ENCODE measurements at regions not wholly inside any gene's neighbourhood (a gene's known extent, or its start where the extent isn't known, plus 50 kb on each side); places are given as distances from the start of the nearest gene placed in this dataset.

DNA sequence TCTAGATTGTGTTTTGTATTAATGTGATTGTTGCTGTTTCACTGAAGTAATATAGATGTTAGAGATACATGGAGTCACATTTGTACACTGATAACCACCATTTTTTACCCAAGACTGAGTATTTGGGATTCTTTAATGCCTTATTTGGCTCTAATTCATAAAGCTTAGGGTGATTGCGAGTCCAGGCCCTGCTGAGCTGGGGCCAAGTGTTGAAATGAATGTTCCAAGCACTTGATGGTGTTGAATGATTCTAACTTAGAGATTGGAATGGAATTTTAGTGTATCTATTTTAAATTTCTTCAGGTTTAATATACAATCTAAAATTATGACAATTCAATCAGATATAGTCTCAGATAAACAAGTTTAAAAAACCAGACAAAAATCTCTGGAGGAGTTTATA is 329.4 kb upstream of the SLC35B3 start:
- Mint-ChIP-seq H3K9me3 (ENCODE audit: low read depth) (peaks cover 5% of the 10 kb centered on the region), H3K36me3 (ENCODE audit: low read depth) (no peaks in the 10 kb centered on the region), H3K4me3 (no peak overlapping the region), H3K27me3 (peaks cover 2% of the 10 kb centered on the region), H3K4me1 (no peaks in the 10 kb centered on the region), H3K27ac (no peak overlapping the region)
- no peak for DNase-seq
- CTCF ChIA-PET: interaction anchor here (0.9 kb wide), 1 partner anchor 300 kb away, joined by 4 read pairs; no protein-coding TSS in a partner anchor
- intact Hi-C loops (cut with DNase I, micrococcal nuclease): no loop called here
- POLR2A ChIA-PET: no interaction called here
- no peak for ATAC-seq

DNA sequence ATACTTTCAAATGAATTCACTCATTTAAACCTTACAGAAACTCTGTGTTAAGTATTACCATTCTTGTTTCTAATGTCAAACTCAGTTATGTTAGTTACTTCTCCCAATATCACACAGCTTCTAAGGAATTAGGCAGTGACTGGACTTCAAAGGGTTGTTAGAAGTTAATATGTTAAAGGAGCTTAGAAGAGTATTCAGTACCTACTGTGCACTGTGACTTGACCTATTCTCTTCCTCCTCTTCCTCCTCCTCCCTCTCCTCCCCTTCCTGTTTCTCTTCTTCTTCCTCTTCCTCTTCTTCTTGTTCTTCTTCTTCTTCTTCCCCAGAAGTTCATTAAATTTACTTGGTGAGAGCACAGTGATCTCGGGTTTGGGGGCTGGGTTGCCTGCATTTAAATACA is 325.6 kb upstream of the SLC35B3 start:
- no peaks in the 10 kb centered on the region for H3K4me1 Mint-ChIP-seq
- no peak overlapping the region for H3K27ac Mint-ChIP-seq
- POLR2A ChIA-PET: no interaction called here

DNA sequence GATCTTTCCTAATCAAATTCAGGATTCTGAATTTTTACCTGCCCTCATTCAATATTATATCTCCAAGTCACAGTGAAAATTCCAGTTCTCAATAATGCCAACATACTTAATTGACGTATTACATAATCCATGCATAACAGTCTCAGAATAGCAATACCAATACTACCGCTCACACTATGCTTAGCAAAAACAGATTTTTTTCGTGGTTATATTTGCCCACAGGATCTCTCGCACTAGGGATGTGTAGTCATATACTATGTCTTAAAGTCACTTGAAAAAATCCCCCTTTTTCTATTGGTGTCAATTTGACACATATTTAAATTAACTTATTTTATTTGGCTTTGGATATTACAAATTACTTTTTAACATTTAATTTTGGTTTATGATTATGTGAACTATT is 323.1 kb upstream of the SLC35B3 start:
- Mint-ChIP-seq H3K4me1 (no peaks in the 10 kb centered on the region), H3K36me3 (ENCODE audit: low read depth) (no peaks in the 10 kb centered on the region), H3K27me3 (peaks cover 5% of the 10 kb centered on the region), H3K4me3 (no peak overlapping the region), H3K9me3 (ENCODE audit: low read depth) (peaks cover 2% of the 10 kb centered on the region), H3K27ac (no peak overlapping the region)
- CTCF ChIA-PET: no interaction called here
- DNase-seq (no peak), ATAC-seq (peak; percentile 51)
- POLR2A ChIA-PET: no interaction called here
- intact Hi-C loops (cut with DNase I, micrococcal nuclease): no loop called here

More for the DNA sequence above, 325.6 kb upstream of the SLC35B3 start:
- DNase-seq (no peak), ATAC-seq (no peak)
- Mint-ChIP-seq H3K27me3 (peaks cover 5% of the 10 kb centered on the region), H3K4me3 (no peak overlapping the region), H3K9me3 (ENCODE audit: low read depth) (peaks cover 3% of the 10 kb centered on the region), H3K36me3 (ENCODE audit: low read depth) (no peaks in the 10 kb centered on the region)
- CTCF ChIA-PET: no interaction called here
- intact Hi-C loops (cut with DNase I, micrococcal nuclease): no loop called here

DNA sequence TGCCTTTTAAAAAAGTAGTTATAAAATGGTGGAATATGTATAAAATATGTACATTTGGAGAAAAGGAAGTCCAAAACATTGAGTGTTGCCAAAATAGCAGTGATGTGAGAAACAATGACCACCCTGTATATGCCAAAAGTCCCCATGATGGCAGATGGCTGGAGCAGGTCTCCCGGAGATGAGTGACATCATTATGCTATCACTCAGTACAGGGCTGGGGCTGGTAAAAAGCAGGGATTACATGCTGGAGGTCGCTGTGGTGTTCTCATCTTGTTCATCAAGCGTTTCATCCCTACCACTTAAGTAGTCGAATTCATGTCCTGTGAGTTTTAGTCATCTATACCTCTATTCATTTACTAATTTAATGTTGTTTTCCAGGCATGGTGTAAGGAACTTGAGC is 315.3 kb upstream of the SLC35B3 start:
- DNase-seq: no peak
- ATAC-seq: no peak
- Mint-ChIP-seq H3K9me3 (ENCODE audit: low read depth) (no peaks in the 10 kb centered on the region), H3K4me1 (no peaks in the 10 kb centered on the region), H3K4me3 (no peak overlapping the region), H3K36me3 (ENCODE audit: low read depth) (no peaks in the 10 kb centered on the region), H3K27me3 (no peaks in the 10 kb centered on the region), H3K27ac (no peak overlapping the region)
- intact Hi-C loops (cut with DNase I, micrococcal nuclease): no loop called here
- ChIA-PET POLR2A (no interaction called here), CTCF (no interaction called here)

DNA sequence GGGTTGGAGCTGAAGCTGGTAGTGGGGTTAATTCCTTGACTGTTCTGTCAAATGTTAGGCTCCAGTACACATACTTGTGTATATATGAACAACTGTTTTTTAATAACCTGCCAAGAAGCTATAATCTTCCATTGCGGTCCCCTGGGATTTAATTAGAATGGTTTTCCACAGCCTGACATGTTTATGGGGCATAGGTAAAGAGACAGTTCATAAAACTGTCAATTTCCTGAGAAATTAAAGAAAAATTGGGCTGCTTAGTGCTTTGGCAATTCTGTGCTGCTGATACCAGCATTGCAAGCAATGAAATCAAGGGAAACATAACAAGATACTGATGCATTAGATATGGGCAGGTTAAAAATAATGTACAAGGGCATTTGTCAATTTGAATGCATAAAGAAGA is 314.1 kb upstream of the SLC35B3 start:
- intact Hi-C loops (cut with DNase I, micrococcal nuclease): no loop called here
- DNase-seq: no peak
- no peaks in the 10 kb centered on the region for H3K4me1 Mint-ChIP-seq

DNA sequence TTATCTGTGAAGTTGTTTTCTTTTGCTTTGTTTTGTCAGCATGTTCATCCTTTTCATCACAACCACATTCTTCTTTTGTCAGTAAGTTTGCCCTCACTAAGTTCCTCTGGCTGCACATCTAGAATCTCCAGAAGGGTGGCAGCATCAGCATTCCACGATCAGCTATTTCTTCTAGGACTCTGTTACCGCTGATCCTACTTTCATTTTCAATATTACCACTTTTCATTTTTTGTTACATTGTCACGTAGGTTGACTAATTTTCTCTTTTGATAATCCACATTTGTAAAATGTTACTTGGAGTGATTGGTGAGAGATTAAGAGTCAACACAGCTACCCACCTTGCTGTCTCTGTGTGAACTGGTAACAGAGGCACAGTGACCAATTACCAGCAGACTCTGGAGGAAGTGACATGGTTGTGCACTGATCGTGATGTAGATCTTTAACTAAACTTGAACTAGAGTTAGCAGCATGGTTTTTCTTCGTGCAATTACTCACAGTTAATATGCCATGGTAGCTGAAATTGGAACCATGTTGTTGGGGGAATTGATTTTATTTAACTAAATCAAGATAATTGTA is 307.9 kb upstream of the SLC35B3 start:
- H3K36me3 Mint-ChIP-seq (ENCODE audit: low read depth): no peaks in the 10 kb centered on the region
- H3K27ac Mint-ChIP-seq: no peak overlapping the region
- H3K9me3 Mint-ChIP-seq (ENCODE audit: low read depth): peaks cover 11% of the 10 kb centered on the region
- H3K27me3 Mint-ChIP-seq: peaks cover 2% of the 10 kb centered on the region
- POLR2A ChIA-PET: no interaction called here
- H3K4me3 Mint-ChIP-seq: peak overlapping the region; percentile 47
- DNase-seq (peak; percentile 5), ATAC-seq (peak; percentile 64)
- CTCF ChIA-PET: no interaction called here
- H3K4me1 Mint-ChIP-seq: peaks cover 9% of the 10 kb centered on the region
- intact Hi-C loops (cut with DNase I, micrococcal nuclease): no loop called here

More for the DNA sequence above, 314.1 kb upstream of the SLC35B3 start:
- Mint-ChIP-seq H3K9me3 (ENCODE audit: low read depth) (no peaks in the 10 kb centered on the region), H3K4me3 (no peak overlapping the region), H3K27me3 (no peaks in the 10 kb centered on the region), H3K27ac (no peak overlapping the region), H3K36me3 (ENCODE audit: low read depth) (no peaks in the 10 kb centered on the region)
- ATAC-seq: no peak
- ChIA-PET CTCF (no interaction called here), POLR2A (no interaction called here)

DNA sequence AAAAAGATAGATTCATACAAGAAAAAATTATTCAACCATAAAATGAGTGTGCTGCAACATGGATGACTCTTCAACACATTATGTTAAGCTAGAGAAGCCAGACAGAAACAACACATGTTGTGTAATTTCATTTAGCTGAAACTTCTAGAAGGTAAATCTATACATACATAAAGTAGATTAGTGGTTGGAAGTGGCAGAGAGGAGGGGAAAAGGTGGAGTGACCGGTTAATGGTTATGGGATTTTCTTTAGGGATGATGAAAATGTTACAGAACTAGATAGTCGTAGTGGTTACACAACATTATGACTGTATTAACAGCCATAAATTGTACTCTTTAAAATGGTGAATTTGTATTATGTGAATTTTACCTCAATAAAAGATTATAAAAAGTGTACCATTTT is 304.1 kb upstream of the SLC35B3 start:
- DNase-seq: no peak
- ChIA-PET POLR2A (no interaction called here), CTCF (no interaction called here)
- Mint-ChIP-seq H3K4me3 (no peak overlapping the region), H3K36me3 (ENCODE audit: low read depth) (no peaks in the 10 kb centered on the region), H3K27me3 (peaks cover 2% of the 10 kb centered on the region), H3K4me1 (peaks cover 9% of the 10 kb centered on the region), H3K9me3 (ENCODE audit: low read depth) (peaks cover 14% of the 10 kb centered on the region), H3K27ac (no peak overlapping the region)
- intact Hi-C loops (cut with DNase I, micrococcal nuclease): no loop called here
- ATAC-seq: no peak

DNA sequence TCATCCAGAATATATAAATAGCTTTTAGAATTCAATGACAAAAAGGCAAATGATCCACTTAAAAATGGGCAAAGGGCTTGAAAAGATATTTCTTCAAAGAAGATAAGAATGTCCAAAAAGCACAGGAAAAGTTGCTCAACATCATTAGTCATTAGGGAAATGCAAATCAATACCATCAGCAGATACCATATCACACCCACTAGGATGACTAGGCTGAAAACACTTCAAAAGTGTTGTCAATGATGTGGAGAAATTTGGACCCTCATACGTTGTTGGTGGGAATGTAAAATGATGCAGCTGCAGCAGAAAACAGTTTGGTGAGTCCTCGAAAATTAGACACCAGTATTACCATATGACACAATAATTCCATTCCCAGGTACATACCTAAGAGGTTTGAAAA is 303.6 kb upstream of the SLC35B3 start:
- intact Hi-C loops (cut with DNase I, micrococcal nuclease): no loop called here
- ATAC-seq (no peak), DNase-seq (no peak)
- peaks cover 9% of the 10 kb centered on the region for H3K4me1 Mint-ChIP-seq
- POLR2A ChIA-PET: no interaction called here
- H3K36me3 Mint-ChIP-seq (ENCODE audit: low read depth): no peaks in the 10 kb centered on the region
- H3K4me3 Mint-ChIP-seq: no peak overlapping the region
- peaks cover 14% of the 10 kb centered on the region for H3K9me3 Mint-ChIP-seq (ENCODE audit: low read depth)
- H3K27me3 Mint-ChIP-seq: peaks cover 2% of the 10 kb centered on the region
- H3K27ac Mint-ChIP-seq: no peak overlapping the region
- CTCF ChIA-PET: no interaction called here

DNA sequence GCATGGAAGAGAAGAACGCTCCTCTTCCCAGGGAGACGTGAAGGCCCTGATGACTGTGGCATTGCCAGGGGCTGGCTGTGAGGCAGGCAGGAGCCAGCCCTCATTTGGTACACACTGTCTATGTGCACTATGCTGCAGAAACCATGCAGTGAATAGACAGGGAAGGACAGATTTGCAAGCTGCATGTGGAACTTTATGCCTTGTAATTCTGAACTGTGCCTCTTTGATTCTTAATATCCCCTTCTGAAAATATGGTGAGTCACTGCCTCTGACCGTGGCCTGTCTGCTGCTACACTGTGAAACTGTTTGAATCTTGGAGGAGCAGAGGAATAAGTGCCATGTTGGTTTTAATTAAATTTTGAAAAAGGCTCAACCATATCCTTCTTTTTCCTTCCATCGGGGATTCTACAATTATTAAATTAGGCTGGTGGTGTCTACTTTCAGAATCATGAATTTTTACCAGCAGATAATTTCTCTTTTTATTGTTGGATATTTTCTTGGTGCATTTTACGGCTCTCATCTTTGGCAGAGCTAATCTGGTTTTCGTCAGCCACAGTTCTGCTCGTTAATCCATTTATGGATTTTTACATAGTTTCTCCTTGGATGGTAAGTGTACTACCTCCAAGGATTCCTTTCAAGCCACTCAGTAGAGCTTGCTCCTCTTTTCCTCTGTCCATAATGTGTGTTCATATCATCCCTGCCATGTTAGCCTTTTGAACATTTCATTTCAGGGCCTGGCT is 301.0 kb upstream of the SLC35B3 start:
- Mint-ChIP-seq H3K4me1 (no peaks in the 10 kb centered on the region), H3K36me3 (ENCODE audit: low read depth) (no peaks in the 10 kb centered on the region), H3K27me3 (peaks cover 2% of the 10 kb centered on the region), H3K4me3 (no peak overlapping the region), H3K9me3 (ENCODE audit: low read depth) (peaks cover 11% of the 10 kb centered on the region), H3K27ac (no peak overlapping the region)
- DNase-seq (no peak), ATAC-seq (no peak)
- CTCF ChIA-PET: no interaction called here
- POLR2A ChIA-PET: no interaction called here
- intact Hi-C loops (cut with DNase I, micrococcal nuclease): no loop called here

DNA sequence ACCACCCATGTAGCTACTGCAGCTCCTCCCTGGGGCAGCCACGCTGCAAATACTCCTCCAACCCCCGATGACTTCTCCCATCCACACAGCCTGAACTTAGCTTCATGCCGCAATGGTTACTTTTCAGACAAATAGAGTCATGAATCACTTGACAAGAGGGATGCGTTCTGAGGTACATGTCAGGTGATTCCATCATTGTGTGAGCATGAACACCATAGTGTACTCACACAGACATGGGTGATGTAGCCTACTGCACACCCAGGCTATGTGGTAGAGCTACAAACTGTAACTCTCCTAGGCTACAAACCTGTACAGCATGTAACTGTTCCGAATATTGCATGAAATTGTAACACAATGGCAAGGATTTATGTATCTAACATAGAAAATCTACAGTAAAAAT is 298.5 kb upstream of the SLC35B3 start:
- H3K27ac Mint-ChIP-seq: no peak overlapping the region
- H3K4me3 Mint-ChIP-seq: no peak overlapping the region
- no peaks in the 10 kb centered on the region for H3K36me3 Mint-ChIP-seq (ENCODE audit: low read depth)
- intact Hi-C loops (cut with DNase I, micrococcal nuclease): no loop called here
- DNase-seq (no peak), ATAC-seq (no peak)
- H3K9me3 Mint-ChIP-seq (ENCODE audit: low read depth): peaks cover 3% of the 10 kb centered on the region
- ChIA-PET POLR2A (no interaction called here), CTCF (no interaction called here)
- H3K27me3 Mint-ChIP-seq: peaks cover 3% of the 10 kb centered on the region
- H3K4me1 Mint-ChIP-seq: no peaks in the 10 kb centered on the region

DNA sequence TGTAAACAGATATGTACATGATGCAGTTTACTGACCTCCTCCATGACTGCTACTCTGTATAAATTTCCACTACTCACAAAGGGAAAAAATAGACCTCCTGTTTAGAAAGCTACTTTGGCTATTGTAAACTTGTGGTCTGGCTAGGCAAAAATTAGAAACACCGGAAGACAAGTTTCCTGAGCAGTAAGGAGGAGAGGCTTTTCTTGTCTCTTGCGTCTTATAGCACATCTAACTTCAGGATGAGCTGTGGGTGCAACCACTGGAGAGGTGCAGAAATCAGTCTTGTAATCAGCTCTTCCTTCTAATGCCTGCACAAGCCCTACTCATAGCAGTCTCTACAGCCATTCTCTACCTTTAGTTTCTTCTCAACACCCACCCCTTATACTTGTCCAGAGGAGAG is 296.5 kb upstream of the SLC35B3 start:
- POLR2A ChIA-PET: no interaction called here
- DNase-seq (no peak), ATAC-seq (no peak)
- intact Hi-C loops (cut with DNase I, micrococcal nuclease): no loop called here
- Mint-ChIP-seq H3K9me3 (ENCODE audit: low read depth) (no peaks in the 10 kb centered on the region), H3K27me3 (peaks cover 3% of the 10 kb centered on the region), H3K4me3 (no peak overlapping the region), H3K27ac (no peak overlapping the region), H3K4me1 (no peaks in the 10 kb centered on the region), H3K36me3 (ENCODE audit: low read depth) (no peaks in the 10 kb centered on the region)
- CTCF ChIA-PET: no interaction called here

DNA sequence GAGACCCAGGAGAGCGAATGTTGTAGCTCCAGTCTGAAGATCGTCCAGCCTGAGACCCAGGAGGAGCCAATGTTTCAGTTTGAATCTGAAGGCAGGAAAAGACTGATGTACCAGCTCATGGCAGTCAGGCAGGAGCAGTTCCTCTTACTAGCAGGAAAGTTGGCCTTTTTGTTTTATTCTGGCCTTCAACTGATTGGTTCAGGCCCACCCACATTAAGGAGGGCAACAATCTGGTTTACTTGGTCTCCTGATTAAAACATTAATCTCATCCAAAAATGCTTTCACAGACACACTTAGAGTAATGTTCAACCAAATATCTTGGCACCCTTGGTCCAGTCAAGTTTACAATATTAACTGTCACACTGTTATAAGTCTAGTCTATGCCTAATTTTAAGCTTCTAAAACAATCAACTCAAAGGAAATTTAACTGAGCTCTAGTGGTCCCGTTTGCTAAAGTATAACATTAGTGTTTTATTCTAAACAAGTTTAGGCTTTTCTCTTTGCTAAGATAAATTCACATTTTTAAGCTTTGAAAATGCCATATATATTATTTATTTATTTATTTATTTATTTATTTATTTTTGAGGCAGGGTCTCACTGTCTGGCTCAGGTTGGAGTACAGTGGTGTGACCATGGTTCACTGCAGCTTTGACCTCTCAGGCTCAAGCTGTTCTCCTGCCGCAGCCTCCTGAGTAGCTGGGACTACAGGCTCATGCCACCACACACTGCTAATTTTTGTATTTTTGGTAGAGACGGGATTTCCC is 275.5 kb upstream of the SLC35B3 start:
- Mint-ChIP-seq H3K27me3 (no peaks in the 10 kb centered on the region), H3K27ac (no peak overlapping the region)
- ATAC-seq: no peak

More for the DNA sequence above, 275.5 kb upstream of the SLC35B3 start:
- intact Hi-C loops (cut with DNase I, micrococcal nuclease): no loop called here
- ChIA-PET POLR2A (no interaction called here), CTCF (interaction anchor here (0.7 kb wide), 1 partner anchor 68 kb away, joined by 3 read pairs; no protein-coding TSS in a partner anchor)
- H3K9me3 Mint-ChIP-seq (ENCODE audit: low read depth): no peaks in the 10 kb centered on the region
- H3K4me3 Mint-ChIP-seq: no peak overlapping the region
- no peak for DNase-seq
- H3K4me1 Mint-ChIP-seq: no peaks in the 10 kb centered on the region
- H3K36me3 Mint-ChIP-seq (ENCODE audit: low read depth): no peaks in the 10 kb centered on the region
